Daoy (cell line): ENCODE measurements at regions not wholly inside any gene's neighbourhood (a gene's known extent, or its start where the extent isn't known, plus 50 kb on each side); places are given as distances from the start of the nearest gene placed in this dataset.
"Not testable (repeated sequence)": the region's sequence is repeated elsewhere in the genome, so short reads cannot be mapped to it uniquely, and the experiment has no call there.

Experiments
- DNase-seq: peaks from one replicate; pipeline ENCODE4 v3.0.0-alpha.2; 2015; ENCODE audit warnings: low read depth

- no peak for DNase-seq
Observed at GRCh38 chr11:38446336-38446735, 1848.3 kb upstream of the RAG2 start.

DNA sequence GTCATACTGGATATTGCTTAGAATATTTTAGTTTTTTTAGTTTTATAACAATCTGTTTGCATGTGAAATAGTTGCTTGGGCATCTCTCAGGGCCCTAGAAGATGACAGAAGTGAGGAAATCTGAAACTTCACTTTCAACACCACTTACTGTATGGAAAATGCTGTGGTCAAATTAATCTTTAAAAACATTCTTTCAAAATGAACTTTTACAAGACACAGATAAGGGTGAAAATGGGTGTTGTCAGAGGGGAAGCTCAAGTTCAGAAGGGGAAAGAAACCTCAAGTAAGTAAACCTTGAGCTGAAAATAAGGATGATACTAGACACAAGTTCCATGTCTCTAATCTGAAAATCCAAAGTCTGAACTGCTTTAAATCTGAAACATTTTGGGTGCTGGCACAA is 1840.1 kb upstream of the RAG2 start:
- DNase-seq, result no peak

GRCh38 chr11:38425578-38425977 is 1827.5 kb upstream of the RAG2 start:
- no peak for DNase-seq

DNA sequence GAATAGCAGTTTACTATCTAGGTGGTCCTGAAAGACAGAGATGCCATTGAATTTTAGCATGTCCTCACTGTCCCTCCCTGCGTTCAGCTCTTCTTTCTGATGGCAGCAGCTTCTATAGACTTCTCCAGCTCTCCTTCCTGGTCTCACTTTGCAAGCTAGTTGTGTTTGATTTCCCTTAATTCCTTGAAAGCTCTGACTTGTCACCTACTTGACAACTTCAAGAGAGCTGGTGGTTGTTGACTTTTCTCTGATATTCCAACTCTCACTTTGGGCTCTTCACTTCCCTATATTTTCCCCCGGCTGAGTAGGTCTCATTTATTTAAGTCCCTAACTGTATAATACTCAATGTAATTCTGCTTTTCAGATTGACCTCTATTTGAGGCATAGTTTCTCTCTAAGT is 1825.0 kb upstream of the RAG2 start:
- no peak for DNase-seq

DNA sequence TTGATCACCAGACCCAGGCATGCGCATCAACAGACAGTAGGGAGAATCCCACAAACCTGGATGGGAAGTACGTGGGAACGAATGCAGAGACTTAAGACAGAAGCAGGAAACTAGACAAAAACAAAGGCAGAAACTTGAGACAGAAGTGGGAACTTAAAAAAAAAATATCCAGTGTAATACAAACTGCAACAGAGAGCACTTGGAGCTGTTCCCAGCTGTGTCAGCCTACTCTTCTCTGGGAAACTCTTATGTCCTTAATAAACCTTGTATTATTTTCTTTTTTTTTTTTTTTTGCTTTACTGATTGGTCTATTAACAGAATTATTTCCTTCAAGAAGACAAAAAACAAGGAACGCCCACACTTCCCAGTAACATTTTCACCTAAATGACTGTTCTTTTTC is 1818.1 kb upstream of the RAG2 start:
- DNase-seq, result no peak

DNA sequence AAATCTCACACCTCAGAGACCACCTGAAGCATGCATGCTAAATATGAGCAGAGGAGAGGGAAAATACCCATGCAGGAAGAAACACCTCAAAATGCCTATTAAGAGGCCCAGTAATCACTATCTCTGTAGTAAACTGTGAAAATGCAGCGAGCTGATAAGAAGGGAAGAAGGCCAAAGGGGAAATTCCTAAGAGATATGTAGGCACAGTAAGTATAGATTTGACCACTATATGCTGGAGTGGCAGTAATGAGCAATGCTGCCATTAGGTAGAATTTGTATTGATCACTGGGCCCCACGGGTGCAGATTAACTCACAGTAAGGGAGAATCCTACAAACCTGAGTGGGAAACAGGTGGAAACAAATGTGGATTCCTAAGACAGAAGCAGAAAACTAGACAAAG is 1813.1 kb upstream of the RAG2 start:
- no peak for DNase-seq

GRCh38 chr11:38402063-38402462 is 1804.0 kb upstream of the RAG2 start:
- no peak for DNase-seq

- DNase-seq, result no peak
Observed at GRCh38 chr11:38392176-38392575, 1794.1 kb upstream of the RAG2 start.

DNA sequence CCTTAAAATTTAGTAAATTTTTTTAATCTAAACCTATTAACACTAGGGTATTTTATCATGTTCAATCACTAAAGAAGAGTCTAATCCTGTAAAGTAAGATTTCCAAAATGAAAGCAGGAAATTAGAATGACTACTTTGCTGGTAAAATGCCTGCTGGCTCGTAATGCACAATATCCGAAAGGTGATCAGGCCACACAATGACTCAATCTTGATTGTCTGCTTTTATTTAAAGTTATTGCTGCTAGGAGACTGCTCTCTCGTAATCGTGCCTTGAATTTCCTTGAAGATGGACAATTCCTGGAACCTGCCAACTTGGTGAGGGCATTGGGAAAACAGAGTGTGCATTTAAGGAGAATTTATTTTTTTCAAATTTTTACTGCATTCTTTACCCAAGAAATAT is 1786.5 kb upstream of the RAG2 start:
- no peak for DNase-seq

DNA sequence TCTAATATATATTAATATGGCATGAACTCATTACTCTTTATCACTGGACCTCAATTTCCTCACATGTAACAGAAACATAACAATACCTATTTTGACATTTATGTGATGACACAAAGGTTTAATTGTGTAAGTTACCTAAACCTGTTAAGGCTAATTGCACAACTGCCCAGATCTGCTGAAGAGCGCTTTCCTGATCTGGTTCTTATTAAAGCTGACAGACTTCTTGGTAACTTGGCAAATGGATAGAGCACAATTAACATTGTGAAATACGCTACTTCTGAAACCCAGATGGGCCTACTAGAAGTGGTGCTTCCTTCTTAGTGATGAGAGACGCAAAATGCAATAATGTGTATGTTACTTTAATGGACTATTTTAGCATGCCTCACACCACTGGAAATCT is 1767.2 kb upstream of the RAG2 start:
- no peak for DNase-seq

DNA sequence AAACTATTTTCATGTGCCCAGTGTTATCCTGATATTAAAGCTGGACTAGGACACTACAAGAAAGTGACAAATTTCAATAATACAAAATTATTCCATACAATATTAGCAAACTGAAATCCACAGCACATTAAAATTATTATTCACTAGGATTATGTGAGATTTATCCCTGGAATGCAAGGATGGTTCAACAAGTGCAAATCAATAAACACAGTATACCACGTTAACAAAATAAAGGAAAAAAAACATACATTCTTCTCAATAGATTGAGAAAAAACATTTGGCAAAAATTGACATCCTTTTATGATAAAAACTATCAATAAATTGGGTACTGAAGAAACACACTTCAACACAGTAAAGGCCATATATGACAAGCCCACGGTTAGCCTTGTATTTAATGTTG is 1758.2 kb upstream of the RAG2 start:
- no peak for DNase-seq

GRCh38 chr11:38345286-38345685 is 1747.2 kb upstream of the RAG2 start:
- no peak for DNase-seq

DNA sequence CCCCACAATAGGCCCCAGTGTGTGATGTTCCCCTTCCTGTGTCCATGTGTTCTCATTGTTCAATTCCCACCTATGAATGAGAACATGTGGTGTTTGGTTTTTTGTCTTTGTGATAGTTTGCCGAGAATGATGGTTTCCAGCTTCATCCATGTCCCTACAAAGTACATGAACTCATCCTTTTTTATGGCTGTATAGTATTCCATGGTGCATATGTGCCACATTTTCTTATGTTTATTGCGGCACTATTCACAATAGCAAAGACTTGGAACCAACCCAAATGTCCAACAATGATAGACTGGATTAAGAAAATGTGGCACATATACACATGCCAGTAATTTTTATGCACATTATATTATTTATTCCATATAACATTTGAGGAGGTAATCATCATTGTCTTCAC is 1743.6 kb upstream of the RAG2 start:
- not testable (repeated sequence) for DNase-seq

GRCh38 chr11:38339835-38340440 is 1741.9 kb upstream of the RAG2 start:
- no peak for DNase-seq

GRCh38 chr11:38338022-38338421 is 1740.0 kb upstream of the RAG2 start:
- not testable (repeated sequence) for DNase-seq

DNA sequence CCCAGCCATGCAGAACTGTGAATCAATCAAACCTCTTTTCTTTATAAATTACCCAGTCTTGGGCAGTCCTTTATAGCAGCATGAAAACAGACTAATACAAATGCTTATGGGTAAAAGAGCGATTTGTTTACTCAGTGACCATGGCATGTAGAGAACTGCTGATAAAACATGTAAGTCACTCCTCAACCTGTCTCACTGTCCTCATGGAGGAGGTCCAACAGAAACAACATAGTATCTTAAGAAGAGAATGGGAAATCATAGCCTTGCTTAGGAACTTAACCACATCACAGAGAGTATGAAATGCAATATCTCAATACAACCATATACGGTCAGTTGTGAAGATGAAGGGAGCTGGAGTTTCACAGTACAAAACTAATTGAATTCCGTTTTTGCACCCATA is 1734.0 kb upstream of the RAG2 start:
- no peak for DNase-seq

DNA sequence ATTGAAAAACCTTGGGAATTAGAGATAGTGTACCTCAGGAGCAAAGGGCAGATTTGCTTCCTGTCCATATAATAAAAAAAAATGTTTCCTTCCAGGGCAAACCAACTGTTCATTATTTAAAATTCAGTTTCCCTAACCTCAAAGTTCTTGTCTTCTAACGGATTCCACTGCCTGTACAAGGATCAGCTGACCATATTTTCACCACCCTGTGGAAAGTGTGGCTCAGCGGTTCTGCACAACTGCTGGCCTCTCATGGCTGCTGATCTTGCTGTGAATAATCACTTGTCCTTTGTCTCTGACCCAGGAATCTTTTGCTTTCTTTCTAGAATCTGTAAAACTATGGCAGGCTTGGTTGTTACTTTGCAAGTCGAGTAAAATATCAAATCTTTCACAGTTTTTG is 1732.5 kb upstream of the RAG2 start:
- no peak for DNase-seq

- DNase-seq, result no peak
Observed at GRCh38 chr11:38323961-38324761, 1726.1 kb upstream of the RAG2 start.

DNA sequence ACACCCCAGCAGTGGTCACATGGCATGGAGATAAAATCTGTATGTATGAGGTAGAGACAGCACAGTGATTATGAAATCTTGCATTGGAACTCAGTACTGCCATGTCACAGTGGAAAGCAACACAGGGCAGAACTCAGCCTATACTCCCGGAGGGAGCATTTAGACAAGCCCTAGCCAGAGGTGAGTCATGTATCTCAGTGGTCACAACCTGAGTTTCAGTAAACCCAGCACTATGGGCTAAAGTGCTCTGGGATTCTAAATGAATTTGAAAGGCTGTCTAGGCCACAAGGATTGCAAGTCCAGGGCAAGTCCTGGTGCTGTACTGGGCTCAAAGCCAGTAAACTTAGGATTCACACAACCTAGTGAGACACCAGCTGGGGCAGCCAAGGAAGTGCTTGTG is 1717.1 kb upstream of the RAG2 start:
- DNase-seq, result no peak

GRCh38 chr11:38307455-38307854 is 1709.4 kb upstream of the RAG2 start:
- DNase-seq, result no peak

DNA sequence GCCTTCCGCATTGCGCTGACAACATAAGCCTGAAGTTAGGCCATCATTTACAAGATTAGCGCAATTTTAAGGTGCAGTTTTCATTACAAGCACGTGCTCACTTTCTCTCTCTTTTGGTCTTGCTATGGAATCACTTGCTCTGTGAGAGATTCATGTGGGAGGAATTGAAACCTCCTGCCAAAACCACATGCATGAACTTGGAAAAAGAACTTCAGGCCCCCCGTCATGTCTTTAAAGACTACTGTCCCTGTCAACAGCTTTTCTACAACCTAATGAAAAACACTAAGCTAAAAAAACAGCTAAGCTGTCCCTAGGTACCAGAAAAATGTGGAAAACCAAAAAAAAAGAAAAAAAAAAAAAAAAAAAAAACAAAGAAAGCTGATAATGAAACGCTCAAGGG is 1707.6 kb upstream of the RAG2 start:
- no peak for DNase-seq

DNA sequence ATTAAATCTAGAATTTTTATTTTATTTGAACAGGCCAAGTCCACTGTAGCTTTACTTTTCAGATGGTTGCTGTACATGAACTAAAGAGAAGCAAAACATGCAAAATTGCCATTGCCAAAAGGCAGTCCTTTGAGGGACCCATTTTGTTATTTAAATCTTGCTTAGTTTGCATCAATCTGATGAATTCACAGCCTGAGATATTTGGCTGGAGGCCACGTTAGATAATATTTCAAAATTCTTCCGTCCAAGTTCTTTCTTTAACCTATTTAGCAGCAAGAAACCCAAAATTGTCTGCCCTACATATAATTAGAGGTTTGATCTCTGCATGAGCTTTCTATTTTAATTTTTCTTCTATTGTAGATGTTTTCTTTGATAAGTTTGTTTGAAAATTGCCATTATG is 1706.9 kb upstream of the RAG2 start:
- DNase-seq, result no peak

GRCh38 chr11:38302564-38302963 is 1704.5 kb upstream of the RAG2 start:
- DNase-seq, result no peak

DNA sequence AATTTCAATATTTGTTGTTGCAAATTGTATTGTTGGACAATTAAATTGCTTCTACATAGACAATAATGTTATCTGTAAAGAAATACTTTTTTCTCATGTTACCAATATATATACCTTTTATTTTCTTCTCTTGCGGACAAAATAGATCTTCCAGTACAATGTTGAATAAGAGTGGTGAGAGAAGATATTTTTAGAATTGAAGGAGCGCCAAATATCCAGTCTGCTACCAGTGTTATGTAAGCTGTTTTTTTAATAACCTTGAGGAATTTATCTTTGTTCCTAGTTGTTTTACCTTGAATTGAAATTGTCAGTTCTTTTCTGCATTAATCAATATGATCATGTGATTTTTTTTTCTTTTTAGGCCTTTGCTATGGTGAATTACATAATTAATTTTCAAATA is 1702.5 kb upstream of the RAG2 start:
- no peak for DNase-seq
